Endothelial cell of umbilical vein (primary cell): ENCODE measurements at regions not wholly inside any gene's neighbourhood (a gene's known extent, or its start where the extent isn't known, plus 50 kb on each side); places are given as distances from the start of the nearest gene placed in this dataset.

ENCODE experiments used
- FOS ChIP-seq: IDR thresholded peaks from 2 replicates; pipeline ENCODE4 v1.6.1; 2011; ENCODE audit warnings: mild to moderate bottlenecking, low read length, moderate library complexity, borderline replicate concordance; ENCODE audit not compliant: insufficient read depth
- GATA2 ChIP-seq: IDR thresholded peaks from 2 replicates; pipeline ENCODE4 v1.7.0; 2011; ENCODE audit warnings: low read depth, mild to moderate bottlenecking, moderate library complexity, mixed read lengths, low read length; ENCODE audit not compliant: insufficient read length, insufficient read depth
- POLR2A ChIP-seq: IDR thresholded peaks from 2 replicates; pipeline ENCODE4 v1.6.1; 2012; ENCODE audit warnings: low read depth, mild to moderate bottlenecking, control low read depth, low read length
- POLR2AphosphoS5 ChIP-seq: IDR thresholded peaks from 2 replicates; pipeline ENCODE4 v1.6.1; 2012; ENCODE audit warnings: low read depth, mild to moderate bottlenecking, control low read depth, low read length, moderate library complexity; ENCODE audit not compliant: insufficient read depth
- TF ChIP-seq, protein P1 (sequence below), 2 donors: IDR thresholded peaks; 1 replicate in 1 of 2; 2 replicates in 1 of 2; pipeline ENCODE4 v1.5.1; 2011; ENCODE audit warnings: low read length in 2 of 2, mild to moderate bottlenecking in 2 of 2, moderate library complexity in 2 of 2, control low read depth in 1 of 2, inconsistent platforms in 1 of 2, low read depth in 1 of 2; ENCODE audit not compliant: insufficient read depth in 1 of 2; ENCODE audit errors: extremely low read depth in 1 of 2

DNA sequence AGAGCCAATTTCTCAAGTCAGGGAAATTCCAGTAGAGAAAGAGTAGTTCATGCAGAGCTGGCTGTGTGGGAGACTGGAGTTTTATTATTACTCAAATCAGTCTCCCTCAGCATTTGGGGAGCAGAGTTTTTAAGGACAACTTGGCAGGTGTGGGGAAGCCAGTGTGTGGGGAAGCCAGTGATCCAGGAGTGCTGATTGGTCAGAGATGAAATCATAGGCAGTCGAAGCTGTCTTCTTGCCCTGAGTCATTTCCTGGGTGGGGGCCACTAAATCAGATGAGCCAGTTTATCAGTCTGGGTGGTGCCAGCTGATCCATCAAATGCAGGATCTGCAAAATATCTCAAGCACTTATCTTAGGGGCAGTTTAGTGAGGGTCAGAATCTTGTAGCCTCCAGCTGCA lies 194.6 kb upstream of the NRG3 start:
- TF ChIP-seq POLR2A (no peak), GATA2 (no peak), POLR2AphosphoS5 (no peak), FOS (no peak)
- TF ChIP-seq, protein P1, sequence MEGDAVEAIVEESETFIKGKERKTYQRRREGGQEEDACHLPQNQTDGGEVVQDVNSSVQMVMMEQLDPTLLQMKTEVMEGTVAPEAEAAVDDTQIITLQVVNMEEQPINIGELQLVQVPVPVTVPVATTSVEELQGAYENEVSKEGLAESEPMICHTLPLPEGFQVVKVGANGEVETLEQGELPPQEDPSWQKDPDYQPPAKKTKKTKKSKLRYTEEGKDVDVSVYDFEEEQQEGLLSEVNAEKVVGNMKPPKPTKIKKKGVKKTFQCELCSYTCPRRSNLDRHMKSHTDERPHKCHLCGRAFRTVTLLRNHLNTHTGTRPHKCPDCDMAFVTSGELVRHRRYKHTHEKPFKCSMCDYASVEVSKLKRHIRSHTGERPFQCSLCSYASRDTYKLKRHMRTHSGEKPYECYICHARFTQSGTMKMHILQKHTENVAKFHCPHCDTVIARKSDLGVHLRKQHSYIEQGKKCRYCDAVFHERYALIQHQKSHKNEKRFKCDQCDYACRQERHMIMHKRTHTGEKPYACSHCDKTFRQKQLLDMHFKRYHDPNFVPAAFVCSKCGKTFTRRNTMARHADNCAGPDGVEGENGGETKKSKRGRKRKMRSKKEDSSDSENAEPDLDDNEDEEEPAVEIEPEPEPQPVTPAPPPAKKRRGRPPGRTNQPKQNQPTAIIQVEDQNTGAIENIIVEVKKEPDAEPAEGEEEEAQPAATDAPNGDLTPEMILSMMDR (IDR thresholded peaks at IDR 0.05; ENCODE audit: extremely low read depth in 1 of 2, insufficient read depth in 1 of 2, low read depth in 1 of 2, low read length in 2 of 2), result no peak
